HG03139 (cell line): ENCODE measurements at regions not wholly inside any gene's neighbourhood (a gene's known extent, or its start where the extent isn't known, plus 50 kb on each side); places are given as distances from the start of the nearest gene placed in this dataset.

Source experiments
- ATAC-seq: cut with Tn5 transposase; IDR thresholded peaks from one replicate; pipeline ENCODE4 v1.9.1; 2021; ENCODE audit not compliant: unreplicated experiment

DNA sequence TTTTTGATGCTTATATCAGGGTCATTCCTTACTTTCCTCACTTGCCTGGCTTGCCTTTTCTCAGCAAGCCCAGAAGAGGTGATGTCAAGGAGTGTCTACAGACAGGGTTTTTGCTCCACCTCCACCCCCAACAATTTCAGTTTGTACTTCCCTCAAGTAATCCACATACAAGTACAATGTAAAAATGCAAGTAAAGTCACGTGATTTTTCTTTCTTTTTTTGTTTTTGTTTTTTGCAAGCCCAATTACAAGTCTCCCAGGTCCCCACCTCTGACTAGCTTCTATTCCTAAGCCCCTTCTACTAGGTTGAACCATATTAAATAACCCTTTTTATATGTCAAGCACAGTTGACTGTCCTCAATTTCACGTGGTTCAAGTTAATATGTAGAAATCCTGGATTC lies 579.6 kb downstream of the DIAPH3 start:
- no peak for ATAC-seq

GRCh38 chr13:59584761-59585670 lies 578.7 kb downstream of the DIAPH3 start:
- no peak for ATAC-seq

DNA sequence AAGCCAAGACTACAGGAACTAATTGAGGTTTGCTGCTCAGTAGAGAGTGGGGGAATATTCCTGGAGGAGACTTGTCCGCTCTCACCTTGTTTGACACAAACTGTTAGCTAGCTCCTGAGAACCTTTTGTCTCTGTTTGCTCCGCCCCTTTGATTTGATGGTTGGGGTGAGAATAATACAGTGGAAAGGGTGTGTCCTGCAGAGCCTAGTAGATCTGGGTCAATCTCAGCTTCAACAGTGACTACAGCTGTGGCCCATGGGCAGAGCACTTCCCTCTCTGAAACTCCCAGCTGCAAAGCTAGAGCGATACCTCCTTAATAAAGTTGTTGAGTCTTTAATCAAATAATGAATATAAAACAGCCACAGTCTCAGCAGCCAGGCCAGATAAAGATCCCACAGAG lies 576.7 kb downstream of the DIAPH3 start:
- no peak for ATAC-seq

GRCh38 chr13:59587971-59588716 lies 575.6 kb downstream of the DIAPH3 start:
- no peak for ATAC-seq

DNA sequence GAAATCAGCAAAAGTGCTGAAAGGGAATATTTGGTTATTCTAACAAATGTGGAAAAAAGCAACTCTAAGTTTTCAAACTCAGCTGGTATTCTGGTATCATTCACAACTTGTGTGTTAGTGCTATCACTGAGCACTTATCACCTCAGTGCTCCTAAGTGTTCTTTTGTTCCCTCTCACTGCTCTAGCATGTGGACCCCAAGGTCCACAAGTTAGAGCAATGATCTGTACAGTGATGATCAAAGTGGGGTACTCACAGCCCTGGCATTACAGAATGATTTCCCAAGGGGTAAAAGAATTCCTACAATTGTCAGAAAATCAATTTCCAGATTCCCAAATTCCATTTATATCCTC lies 575.0 kb downstream of the DIAPH3 start:
- ATAC-seq, result no peak

DNA sequence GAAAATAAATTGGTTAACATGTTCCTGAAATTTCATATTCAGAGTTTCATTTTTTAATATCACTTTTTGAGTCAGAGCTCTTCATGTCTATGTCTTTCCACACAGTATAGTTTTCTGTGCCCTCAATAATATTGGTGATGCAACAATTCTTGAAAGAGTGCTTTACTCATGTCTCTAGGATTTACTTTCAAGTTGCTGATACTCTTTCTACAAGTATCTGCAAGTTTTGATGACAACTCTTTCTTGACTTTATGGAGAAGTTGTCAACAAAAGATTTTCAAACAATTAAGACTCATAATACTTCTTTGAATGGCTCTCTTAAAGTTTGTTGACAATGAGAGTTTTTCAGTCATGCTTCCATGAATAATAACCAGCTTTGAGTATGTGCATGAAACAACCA lies 561.7 kb downstream of the DIAPH3 start:
- no peak for ATAC-seq

GRCh38 chr13:59603646-59604045 lies 560.1 kb downstream of the DIAPH3 start:
- ATAC-seq, result no peak

- ATAC-seq, result no peak
These were observed 556.6 kb downstream of the DIAPH3 start for GRCh38 chr13:59607172-59607571.

DNA sequence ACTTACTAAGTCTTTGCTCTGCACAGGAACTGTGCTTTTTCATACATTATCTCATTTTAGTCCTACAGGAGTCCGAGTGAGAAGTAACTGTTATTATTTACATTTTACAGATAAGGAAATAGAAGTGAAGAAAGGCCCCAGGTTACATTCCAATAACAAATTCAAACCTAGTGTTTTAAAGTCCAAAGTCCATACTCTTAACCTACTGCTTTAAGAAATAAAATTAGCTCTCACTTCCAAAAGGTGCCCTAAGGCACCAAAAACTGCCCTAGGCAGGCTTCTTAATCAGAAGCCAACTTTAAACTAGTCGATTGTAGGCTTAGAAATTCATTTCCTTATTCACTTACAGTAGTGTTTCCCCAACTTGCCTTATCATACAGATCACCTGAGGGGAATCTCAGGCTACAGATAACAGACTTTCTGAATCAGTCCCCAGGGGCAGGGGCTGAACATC lies 555.9 kb downstream of the DIAPH3 start:
- no peak for ATAC-seq

- ATAC-seq, result no peak
These were observed 554.3 kb downstream of the DIAPH3 start for GRCh38 chr13:59609421-59609820.
